Activated CD8-positive, alpha-beta memory T cell treated with anti-CD3 and anti-CD28 coated beads for 36 hours (primary cell): ENCODE measurements at regions not wholly inside any gene's neighbourhood (a gene's known extent, or its start where the extent isn't known, plus 50 kb on each side); places are given as distances from the start of the nearest gene placed in this dataset.

ENCODE experiments used
- CTCF ChIA-PET: fragments of 350-600 bp; sonication (Branson Sonifier 250); formaldehyde crosslinking; loops from one replicate; lab custom pipeline; 2021; ENCODE audit warnings: antibody characterized with exemption; lab: Charles Lee
- POLR2A ChIA-PET: fragments of 350-600 bp; sonication (Branson Sonifier 250); formaldehyde crosslinking; loops from one replicate; lab custom pipeline; 2021; ENCODE audit warnings: antibody characterized with exemption; lab: Charles Lee

DNA sequence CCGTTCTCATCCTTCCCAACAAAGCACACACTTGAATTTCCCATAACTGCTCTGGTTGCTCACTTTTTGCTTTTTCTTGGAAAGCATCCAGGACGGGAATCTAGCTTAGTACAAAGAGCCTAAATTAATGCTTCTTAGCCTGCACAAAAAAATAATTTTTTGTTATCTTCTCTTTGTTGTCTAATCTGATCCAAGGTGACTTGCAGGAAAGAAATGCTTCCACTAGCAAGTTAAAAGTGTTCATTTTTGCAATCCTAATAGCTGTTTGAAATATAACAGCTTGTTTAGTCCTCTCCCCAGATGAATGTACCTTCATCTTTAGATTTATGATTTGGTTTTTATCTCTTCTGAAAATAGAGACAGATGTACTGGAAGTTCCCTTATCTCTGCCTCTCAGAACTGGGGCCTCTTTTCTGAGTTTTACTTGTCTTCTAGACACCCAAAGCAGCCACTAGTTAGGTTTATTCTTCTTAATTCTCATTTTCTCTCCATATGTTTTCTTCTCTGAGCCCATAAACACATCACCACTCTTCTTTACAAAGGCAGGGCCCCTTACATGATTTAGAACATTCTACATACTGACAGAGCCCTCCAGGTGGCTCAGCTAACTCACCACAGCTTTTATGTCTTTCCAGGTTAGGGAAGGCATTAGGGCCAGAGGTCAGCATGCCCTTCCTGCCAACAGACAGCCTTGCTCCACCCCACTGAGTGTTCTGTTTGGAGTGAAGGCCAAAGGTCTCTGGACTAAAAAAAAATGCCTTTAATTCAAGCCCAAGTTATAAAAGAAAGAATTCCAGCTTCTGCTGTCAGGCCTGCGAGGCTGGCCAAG lies 74.7 kb upstream of the MAP4K3 start:
- ChIA-PET CTCF (interaction anchor here (1.0 to 1.5 kb wide), 2 partner anchors 15 to 17 kb away, joined by 3 to 6 read pairs; no protein-coding TSS in a partner anchor), POLR2A (interaction anchor here (1.3 kb wide), 1 partner anchor 19 kb away, joined by 4 read pairs; no protein-coding TSS in a partner anchor)

DNA sequence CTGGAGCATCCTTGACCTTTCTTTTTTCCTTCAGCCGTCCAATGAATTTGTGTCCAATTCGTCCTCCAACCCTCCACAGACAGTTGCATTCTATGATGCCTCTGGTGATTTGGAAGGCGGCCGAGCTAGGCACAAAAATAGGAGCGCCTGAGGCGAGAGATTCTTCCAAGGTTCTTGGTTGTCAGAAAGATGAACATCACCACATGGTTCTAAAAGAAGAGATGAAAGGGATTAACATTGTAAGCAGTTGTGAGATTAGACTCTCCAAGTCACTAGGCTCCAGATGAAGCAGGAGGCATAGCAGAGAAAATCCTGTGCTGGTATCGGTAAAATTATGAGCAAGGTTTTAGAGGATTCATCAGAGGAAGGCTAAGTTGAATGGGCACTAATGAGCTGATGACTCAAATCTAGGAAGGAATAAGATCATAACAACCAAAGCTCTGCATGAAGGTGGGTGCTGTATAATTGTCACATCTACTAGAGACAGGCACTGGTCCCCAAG lies 75.4 kb upstream of the MAP4K3 start:
- POLR2A ChIA-PET: interaction anchor here (1.1 to 1.3 kb wide), 2 partner anchors 20 to 30 kb away, joined by 3 to 4 read pairs; no protein-coding TSS in a partner anchor

DNA sequence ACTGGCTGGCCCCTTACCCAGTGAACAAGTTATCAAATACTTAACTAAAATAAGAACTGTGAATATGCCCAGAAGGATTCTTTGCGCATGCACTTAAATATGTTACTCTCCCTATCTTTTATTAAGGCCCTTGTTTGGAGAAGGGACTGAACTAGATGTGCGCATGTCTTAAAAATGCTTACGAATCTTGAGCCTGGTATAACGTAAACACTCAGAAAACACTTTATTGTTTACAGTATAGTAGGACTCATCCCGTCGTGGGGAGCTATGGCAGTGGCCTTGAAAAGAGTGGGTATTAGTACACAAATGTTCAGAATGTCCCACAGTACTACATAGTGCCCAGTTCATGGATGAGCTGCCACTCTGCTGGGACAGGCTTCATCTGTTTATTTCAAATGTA lies 75.9 kb upstream of the MAP4K3 start:
- POLR2A ChIA-PET: interaction anchor here (1.1 kb wide), 1 partner anchor 30 kb away, joined by 3 read pairs; no protein-coding TSS in a partner anchor
- CTCF ChIA-PET: no interaction called here

More for the DNA sequence above, 75.4 kb upstream of the MAP4K3 start:
- CTCF ChIA-PET: interaction anchor here (1.5 kb wide), 1 partner anchor 17 kb away, joined by 6 read pairs; no protein-coding TSS in a partner anchor

DNA sequence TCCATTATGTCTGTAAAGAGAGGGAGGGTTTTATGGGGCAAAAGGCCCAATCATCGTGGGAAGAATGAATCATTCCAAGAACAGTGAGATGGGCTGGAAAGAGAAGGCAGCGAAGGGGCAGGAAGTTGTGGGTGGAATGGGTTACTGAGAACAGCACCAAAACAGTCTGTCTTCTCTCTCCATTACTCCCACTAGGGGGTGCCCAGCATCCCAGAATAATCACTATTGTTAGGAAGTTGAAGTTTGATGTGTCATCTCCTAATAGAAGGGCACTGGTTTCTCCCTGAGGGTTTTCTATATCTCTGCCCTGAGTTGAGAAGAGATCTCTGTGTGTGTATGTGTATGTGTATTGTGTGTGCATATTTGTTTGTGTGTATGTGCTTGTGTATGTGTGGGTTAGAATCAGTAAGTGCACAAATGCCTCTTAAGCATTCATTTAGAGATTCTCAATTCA lies 76.6 kb upstream of the MAP4K3 start:
- ChIA-PET POLR2A (interaction anchor here (1.1 kb wide), 1 partner anchor 31 kb away, joined by 3 read pairs; no protein-coding TSS in a partner anchor), CTCF (interaction anchor here (0.6 kb wide), 1 partner anchor 26 kb away, joined by 3 read pairs; no protein-coding TSS in a partner anchor)

DNA sequence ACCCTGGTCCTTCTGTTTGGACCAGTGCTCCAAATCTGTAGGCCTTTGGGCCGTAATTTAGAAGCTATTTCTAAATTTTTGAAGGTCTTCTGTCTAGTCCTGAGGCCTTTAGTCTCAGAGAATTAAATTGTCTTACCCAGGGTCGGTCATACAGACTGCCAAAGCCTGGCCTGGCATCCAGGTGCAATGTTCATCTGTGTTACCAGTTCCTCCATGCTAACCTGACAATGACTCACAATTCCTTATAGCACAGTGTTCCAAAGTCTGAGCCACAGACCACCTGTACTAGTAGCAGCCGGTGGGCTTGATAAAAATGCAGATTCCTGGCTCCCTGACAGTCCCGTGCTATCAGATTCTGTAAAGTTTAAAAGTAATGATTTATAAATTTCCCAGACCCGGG lies 77.7 kb upstream of the MAP4K3 start:
- POLR2A ChIA-PET: no interaction called here
- CTCF ChIA-PET: interaction anchor here (0.6 kb wide), 1 partner anchor 113 kb away, joined by 3 read pairs; no protein-coding TSS in a partner anchor

DNA sequence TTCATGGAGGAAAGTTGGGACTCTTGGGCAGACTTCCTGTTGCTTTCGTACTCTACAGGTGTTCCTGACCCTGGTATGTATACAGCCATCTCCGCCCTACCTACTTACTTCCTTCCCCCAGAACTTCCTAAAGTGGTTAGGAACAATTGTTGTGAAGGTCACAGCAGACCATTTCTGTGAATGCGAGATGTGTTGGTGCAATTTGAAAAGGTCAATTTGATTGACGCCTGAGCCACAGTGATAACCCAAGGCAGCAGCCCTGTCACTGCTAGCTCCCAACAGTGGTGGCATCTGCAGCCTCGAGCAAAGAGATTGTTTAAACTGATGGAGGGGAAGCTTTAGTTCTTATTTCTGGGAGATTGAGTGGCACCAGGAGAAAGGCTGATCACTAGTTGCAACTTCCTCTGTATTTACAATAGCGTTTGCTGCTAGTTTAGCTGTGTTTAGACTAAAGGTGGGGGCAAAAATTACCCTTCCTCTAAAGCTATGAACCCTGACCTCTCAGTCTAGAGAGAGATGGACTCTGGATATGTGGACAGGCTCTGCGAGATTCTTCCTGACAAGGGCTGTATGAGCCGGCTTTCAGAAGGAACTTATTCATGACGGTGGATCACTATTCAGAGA lies 78.3 kb upstream of the MAP4K3 start:
- POLR2A ChIA-PET: no interaction called here
- CTCF ChIA-PET: interaction anchor here (0.6 to 1.0 kb wide), 3 partner anchors 10 to 113 kb away, joined by 3 read pairs; no protein-coding TSS in a partner anchor

DNA sequence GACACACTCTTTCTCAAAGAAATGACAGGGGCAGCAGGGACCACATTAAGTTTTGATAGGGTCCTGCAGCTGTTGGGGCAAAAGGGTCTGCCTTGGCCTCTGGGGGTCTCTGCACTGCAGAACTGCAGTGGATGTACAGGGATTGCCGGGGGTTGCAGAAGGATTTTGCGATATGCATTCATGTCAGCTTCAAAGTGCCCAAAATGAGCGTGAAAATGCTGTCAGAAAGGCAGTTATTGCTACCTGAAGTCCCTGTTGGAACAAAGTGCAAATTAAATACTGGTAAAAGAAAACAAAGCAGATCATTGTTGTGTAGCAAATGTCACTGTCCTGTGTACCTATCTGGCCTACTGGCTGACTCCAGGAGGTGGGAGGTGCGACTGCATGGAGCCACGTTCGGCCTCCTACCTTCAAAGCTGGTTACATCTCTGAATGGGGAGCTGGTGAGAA lies 78.8 kb upstream of the MAP4K3 start:
- ChIA-PET CTCF (interaction anchor here (1.0 kb wide), 2 partner anchors 10 to 95 kb away, joined by 3 read pairs; no protein-coding TSS in a partner anchor), POLR2A (no interaction called here)

DNA sequence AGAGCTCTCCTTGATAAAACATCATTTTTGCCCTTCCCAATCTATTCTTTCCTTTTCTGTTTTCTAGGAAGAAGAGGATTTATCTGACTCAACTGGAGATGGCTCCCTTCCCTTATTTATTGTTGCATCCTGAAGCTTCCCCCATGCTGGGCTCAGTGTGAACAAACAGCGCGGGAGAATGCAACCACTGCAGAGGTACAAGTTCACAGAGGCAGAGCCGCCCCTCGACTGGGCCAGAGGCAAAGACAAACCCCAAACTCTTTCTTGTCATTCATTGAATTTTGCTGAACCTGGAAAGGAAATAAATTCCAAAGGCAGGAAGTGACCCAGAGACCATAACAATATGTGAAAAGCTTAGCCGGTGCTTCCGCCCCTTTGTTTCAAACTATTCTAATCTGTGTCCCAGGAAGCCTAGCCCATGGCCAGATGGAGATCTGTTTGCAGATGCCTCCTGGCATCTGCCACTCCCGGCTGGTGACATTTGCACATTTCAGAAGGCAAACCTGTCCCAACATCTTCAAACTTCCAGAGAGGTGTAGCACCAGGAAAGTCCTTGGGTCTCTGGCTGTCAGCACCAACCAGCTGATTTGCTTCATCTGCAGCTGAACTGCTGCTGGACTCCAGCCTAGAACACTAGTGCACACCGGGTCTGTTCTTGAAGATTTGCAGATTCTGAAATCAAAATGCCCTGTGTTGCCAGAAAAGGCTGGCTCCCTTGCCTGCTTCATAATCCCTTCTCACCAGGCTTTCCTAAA lies 79.4 kb upstream of the MAP4K3 start:
- ChIA-PET POLR2A (no interaction called here), CTCF (interaction anchor here (1.0 kb wide), 2 partner anchors 9 to 96 kb away, joined by 3 read pairs; no protein-coding TSS in a partner anchor)

DNA sequence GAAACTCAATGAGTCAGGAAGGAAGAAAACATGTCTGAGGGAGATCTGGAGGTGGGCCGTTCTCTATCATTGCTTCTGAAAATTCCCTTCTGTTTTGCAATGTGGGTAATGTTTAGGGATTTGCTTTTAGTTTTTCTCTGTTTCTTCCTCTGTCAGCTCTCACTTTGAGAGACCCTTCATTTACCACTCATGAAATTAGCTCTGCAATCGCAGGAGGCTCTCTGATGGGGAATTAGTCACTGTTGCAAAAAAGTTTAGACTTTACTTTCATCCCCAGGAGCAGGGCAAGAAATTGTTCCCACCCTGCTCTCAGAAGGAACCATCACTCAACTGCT lies 80.0 kb upstream of the MAP4K3 start:
- ChIA-PET CTCF (no interaction called here), POLR2A (no interaction called here)

DNA sequence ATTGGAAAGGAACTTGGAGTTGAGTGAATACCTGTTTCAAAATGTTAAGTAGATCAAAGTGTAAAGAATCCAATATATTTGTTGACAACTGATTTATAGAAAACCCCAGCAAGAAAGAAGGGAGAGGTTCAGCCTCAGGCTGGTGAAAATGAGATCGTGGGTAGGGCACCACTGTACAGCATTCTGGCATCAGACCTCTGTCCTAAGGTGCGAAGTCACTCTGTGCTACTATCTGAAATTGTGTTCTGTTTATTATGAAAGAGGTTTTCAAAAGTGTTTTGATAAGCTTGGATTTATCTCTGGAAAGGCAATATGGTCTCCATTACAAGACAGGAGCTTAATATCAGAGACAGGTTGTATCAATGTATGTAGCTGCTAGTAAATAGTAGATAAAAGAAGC lies 80.5 kb upstream of the MAP4K3 start:
- ChIA-PET POLR2A (no interaction called here), CTCF (no interaction called here)

DNA sequence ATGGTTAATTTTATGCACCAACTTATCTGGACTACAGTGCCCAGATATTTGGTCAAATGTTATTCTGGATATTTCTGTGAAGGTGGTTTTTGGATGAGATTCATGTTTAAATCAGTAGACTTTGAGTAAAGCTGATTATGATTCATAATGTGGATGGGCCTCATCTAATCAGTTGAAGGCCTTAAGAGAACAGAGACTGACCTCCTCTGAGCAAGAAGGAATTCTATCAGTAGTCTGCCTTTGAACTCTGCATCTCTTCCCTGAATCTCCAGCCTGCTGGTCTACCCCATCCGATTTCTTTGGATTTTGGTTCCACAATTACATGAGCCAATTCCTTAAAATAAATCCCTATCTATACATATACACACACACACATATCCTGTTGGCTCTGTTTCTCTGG lies 82.8 kb upstream of the MAP4K3 start:
- ChIA-PET POLR2A (no interaction called here), CTCF (no interaction called here)

DNA sequence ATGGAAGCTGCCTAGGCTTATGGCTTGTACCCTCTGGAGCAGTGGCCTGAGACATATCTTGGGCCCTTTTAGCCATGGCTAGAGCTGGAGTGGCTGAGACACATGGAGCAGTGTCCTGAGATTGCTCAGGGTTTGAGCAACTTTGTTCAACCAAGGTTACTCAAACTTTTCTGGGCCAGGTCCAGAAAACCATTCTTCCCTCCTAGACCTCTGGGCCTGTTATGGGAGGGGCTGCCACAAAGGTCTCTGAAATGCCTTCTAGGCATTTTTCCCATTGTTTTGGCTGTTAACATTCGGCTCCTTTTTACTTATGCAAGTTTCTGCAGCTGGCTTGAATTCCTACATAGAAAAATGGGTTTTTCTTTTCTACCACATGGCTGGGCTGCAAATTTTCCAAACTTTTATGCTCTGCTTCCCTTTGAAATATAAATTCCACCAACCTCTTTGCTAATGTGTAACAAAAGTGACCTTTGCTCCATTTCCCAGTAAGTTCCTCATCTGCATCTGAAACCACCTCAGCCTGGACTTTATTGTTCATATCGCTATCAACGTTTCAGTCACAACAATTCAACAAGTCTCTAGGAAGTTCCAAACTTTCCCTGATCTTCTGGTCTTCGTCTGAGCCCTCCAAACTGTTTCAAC lies 84.9 kb upstream of the MAP4K3 start:
- ChIA-PET CTCF (no interaction called here), POLR2A (no interaction called here)

DNA sequence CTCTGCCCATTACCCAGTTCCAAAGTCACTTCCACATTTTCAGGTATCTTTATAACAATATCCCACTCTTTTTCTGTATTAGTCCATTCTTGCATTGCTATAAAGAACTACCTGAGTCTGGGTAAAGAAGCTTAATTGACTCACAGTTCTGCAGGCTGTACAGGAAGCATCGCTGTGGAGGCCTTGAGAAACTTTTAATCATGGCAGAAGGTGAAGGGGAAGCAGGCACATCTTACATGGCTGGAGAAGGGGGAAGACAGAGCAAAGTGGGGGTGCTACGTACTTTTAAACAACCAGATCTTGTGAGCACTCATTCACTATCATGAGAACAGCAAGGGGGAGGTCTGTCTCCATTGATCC lies 85.4 kb upstream of the MAP4K3 start:
- ChIA-PET POLR2A (no interaction called here), CTCF (no interaction called here)

DNA sequence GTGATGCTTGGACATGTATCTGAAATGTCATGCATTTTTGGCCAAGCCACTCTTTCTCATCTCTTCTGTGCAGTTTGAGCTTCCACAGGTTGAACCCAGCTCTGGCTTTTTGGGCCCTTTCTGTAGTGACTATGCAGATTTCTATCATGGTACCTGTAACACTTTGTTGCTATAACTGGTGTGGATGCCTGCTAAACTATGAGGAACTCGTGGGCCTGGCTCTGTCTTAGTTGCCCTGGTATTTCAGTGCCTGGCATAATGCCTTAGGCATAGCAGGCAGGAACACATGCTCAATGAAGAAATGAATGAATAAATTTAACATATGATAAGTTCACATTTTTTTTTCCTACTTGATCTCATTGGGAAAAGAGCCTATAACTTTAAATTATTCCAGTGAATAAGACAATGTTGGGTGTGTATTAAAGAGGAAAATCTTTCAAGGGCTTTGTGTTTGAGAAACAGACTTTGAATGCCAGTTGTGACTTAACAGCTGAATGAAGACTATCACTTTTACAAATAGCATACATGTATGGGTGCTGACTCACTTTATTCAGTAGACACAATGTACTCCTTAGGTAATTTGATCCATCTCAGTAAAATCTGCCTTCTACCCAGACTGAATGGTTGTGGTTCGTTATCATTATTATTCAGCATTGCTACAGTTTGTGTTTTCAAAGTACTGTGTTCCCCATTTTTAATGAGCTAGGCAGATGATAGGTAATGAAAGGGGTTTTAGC lies 86.4 kb upstream of the MAP4K3 start:
- CTCF ChIA-PET: no interaction called here
- POLR2A ChIA-PET: no interaction called here

DNA sequence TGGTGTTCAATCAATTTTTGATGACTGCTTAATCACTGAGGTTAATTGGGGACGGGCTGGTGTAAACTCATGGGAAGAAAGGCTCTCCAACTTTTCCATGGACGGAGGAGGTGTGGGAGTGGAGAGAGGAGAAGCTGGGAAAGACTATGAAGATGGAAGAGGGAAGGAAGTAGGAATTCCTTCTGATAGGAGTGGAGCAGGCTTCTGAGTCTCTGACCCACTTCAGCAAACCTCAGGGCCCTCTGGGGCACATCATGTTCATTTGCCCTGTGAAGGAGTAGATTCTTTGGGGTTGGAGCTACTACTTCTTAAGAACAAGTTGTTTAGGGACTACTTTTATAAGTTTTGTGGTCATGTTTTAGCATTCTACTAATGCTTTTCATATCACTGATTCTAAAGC lies 87.0 kb upstream of the MAP4K3 start:
- CTCF ChIA-PET: no interaction called here
- POLR2A ChIA-PET: no interaction called here

DNA sequence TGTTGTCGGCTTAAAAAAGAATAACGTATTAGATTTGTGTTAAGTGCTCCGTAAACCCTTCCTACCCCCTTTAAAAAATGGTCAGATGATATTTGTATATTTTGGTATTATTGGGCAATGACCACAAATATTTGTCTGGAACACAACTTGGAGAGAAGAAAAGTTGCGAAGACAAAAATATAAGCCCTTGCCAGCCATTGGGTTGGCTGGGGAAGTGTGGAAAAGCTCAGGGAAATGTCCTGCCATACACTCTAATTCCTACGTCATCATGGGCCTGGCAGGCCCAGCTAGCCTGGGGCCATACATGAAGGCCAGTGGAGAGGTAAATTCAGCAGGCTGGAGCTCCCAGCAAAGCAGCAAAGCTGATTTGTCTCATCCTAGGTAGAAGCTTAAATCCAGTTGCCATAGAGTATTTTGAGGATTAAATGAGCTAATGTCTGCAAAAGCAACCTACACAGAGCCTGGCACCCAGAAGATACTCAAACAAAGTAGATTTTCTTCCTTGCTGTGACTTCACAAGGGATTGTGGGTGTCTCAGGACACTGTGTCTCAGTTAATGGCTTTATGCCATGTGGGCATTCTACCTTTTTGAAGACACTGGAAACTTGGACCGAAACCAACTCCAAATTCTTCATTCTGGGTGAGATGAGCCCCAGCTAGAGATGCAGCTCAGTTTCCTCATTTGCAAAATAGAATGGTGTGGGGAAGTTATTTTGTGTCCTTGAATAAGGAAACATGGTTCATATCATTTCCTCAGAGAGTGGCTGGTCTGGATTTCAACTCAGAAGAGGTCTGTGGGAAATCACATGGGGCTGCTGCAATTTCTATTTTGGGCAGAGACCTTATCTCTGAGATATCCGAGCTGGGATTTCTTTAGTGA lies 87.9 kb upstream of the MAP4K3 start:
- POLR2A ChIA-PET: no interaction called here

More for the DNA sequence above, 87.9 kb upstream of the MAP4K3 start:
- CTCF ChIA-PET: interaction anchor here (1.4 kb wide), 1 partner anchor 9 kb away, joined by 3 read pairs; no protein-coding TSS in a partner anchor
